ENCODE measurements at regions not wholly inside any gene's neighbourhood (a gene's known extent, or its start where the extent isn't known, plus 50 kb on each side); places are given as distances from the start of the nearest gene placed in this dataset.
"Not testable (repeated sequence)": the region's sequence is repeated elsewhere in the genome, so short reads cannot be mapped to it uniquely, and the experiment has no call there.

DNA sequence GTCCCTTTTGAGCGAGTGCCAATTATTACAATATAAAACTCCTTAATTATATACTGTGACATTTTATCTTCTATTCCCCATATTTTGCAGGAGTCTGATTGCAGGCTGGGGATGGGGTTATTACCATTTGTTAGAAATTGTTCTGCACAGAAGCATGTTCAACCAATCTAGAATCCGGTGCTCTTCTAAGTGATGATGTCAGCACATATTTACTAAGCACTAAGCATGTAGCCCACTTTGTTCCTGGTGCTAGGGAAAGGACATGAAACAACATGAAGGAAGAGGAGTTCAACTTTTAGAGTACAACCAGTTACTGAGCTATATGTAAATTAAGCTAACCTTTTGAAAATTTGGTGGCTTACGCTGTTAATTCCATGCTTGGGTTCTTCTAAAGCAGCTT, 52.8 kb upstream of the IL1RAPL2 start:
- intact Hi-C loops (cut with micrococcal nuclease) = no loop called here
- Mint-ChIP-seq H3K4me3 (no peak overlapping the region), H3K27ac (no peak overlapping the region), H3K27me3 (ENCODE audit: low read depth) (no peaks in the 10 kb centered on the region), H3K9me3 (no peaks in the 10 kb centered on the region), H3K36me3 (ENCODE audit: low read depth) (no peaks in the 10 kb centered on the region), H3K4me1 (ENCODE audit: low read depth) (no peaks in the 10 kb centered on the region)
- DNase-seq = no peak
- CTCF ChIA-PET = no interaction called here

DNA sequence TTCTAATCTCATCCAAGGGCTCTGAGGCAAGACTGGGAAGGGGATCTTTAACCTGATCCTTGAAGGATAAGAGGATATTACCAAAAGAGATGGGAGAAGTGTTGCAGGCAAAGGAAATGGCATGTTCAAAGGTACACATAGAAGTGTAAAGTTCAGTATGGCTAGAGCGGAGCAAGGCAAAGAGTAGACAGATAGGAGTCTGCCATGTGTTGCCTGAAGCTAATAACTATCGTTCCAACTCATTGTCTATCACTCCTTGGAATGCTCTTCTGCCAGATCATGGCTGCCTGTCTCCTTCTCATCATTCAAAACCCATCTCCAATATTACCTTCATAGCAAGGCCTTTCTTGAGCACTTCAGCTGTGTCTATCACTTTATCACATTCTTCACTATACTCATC, 55.2 kb upstream of the IL1RAPL2 start:
- Mint-ChIP-seq H3K9me3 (no peaks in the 10 kb centered on the region), H3K4me1 (ENCODE audit: low read depth) (no peaks in the 10 kb centered on the region), H3K4me3 (no peak overlapping the region), H3K27me3 (ENCODE audit: low read depth) (no peaks in the 10 kb centered on the region), H3K27ac (no peak overlapping the region), H3K36me3 (ENCODE audit: low read depth) (no peaks in the 10 kb centered on the region)
- DNase-seq = no peak
- CTCF ChIA-PET = no interaction called here
- intact Hi-C loops (cut with micrococcal nuclease) = no loop called here

- Mint-ChIP-seq H3K4me3 (no peak overlapping the region), H3K36me3 (ENCODE audit: low read depth) (no peaks in the 10 kb centered on the region), H3K4me1 (ENCODE audit: low read depth) (no peaks in the 10 kb centered on the region), H3K27ac (no peak overlapping the region), H3K27me3 (ENCODE audit: low read depth) (no peaks in the 10 kb centered on the region), H3K9me3 (no peaks in the 10 kb centered on the region)
- CTCF ChIA-PET = no interaction called here
- intact Hi-C loops (cut with micrococcal nuclease) = no loop called here
- no peak for DNase-seq
Observed at GRCh38 chrX:104502460-104502859, 63.5 kb upstream of the IL1RAPL2 start.

- no peaks in the 10 kb centered on the region for H3K4me1 Mint-ChIP-seq (ENCODE audit: low read depth)
- intact Hi-C loops (cut with micrococcal nuclease) = loop anchor here (10.0 kb wide), 1 partner anchor 436 kb away; no protein-coding TSS in a partner anchor
- H3K4me3 Mint-ChIP-seq = no peak overlapping the region
- no peaks in the 10 kb centered on the region for H3K27me3 Mint-ChIP-seq (ENCODE audit: low read depth)
- H3K27ac Mint-ChIP-seq = no peak overlapping the region
- H3K36me3 Mint-ChIP-seq (ENCODE audit: low read depth) = no peaks in the 10 kb centered on the region
- H3K9me3 Mint-ChIP-seq = no peaks in the 10 kb centered on the region
- CTCF ChIA-PET = no interaction called here
- no peak for DNase-seq
Observed at GRCh38 chrX:104488811-104489210, 77.2 kb upstream of the IL1RAPL2 start.

DNA sequence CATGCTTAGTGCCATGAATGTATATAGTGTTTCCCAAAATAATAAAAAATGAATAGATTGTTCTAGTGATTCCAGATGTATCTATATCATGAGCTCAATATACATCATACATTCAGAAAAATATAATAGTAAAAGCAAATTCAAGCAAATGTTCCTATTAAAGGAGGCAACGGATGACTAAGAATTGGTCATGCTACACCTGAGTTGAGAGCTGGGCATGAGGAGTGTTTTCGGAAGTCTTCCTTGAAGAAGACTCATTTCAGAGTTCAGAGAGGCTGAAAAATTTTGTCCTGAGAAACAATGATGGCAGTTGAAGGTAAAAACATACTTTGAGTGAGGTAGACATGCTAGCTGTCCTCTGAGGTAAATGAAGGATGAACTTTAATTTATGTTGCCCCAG, 79.3 kb upstream of the IL1RAPL2 start:
- H3K9me3 Mint-ChIP-seq = no peaks in the 10 kb centered on the region
- intact Hi-C loops (cut with micrococcal nuclease) = loop anchor here (10.0 kb wide), 1 partner anchor 438 kb away; no protein-coding TSS in a partner anchor
- no peaks in the 10 kb centered on the region for H3K27me3 Mint-ChIP-seq (ENCODE audit: low read depth)
- no peak overlapping the region for H3K27ac Mint-ChIP-seq
- H3K36me3 Mint-ChIP-seq (ENCODE audit: low read depth) = no peaks in the 10 kb centered on the region
- CTCF ChIA-PET = no interaction called here
- DNase-seq = no peak
- H3K4me1 Mint-ChIP-seq (ENCODE audit: low read depth) = no peaks in the 10 kb centered on the region
- H3K4me3 Mint-ChIP-seq = no peak overlapping the region

GRCh38 chrX:104482757-104483156, 83.2 kb upstream of the IL1RAPL2 start:
- CTCF ChIA-PET = no interaction called here
- Mint-ChIP-seq H3K27me3 (ENCODE audit: low read depth) (peaks cover 2% of the 10 kb centered on the region), H3K9me3 (no peaks in the 10 kb centered on the region), H3K4me1 (ENCODE audit: low read depth) (no peaks in the 10 kb centered on the region), H3K27ac (no peak overlapping the region), H3K4me3 (no peak overlapping the region), H3K36me3 (ENCODE audit: low read depth) (no peaks in the 10 kb centered on the region)
- intact Hi-C loops (cut with micrococcal nuclease) = loop anchor here (5.0 to 10.0 kb wide), 2 partner anchors 442 to 710 kb away; no protein-coding TSS in a partner anchor
- no peak for DNase-seq

DNA sequence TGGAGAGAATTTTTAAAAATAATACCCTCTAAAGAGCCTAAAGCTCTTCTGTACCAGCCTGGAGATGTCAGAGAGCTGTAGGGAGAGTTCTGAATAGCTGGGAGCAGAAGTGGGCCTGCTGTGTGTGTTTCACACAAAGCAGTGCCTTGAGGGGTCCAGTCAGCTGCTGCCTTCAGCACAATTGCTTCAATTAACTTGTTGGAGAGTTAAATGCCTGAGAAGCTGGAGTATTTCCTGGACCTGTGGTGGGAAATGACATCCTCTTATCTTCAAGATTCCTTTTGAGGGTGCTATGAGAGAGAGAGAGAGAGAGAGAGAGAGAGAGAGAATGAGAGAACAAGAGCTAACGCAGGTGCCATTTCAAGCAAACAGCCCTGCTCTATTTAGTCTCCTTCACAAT, 96.2 kb upstream of the IL1RAPL2 start:
- H3K9me3 Mint-ChIP-seq = peaks cover 3% of the 10 kb centered on the region
- no peak overlapping the region for H3K27ac Mint-ChIP-seq
- H3K36me3 Mint-ChIP-seq (ENCODE audit: low read depth) = no peaks in the 10 kb centered on the region
- H3K27me3 Mint-ChIP-seq (ENCODE audit: low read depth) = peaks cover under 1% of the 10 kb centered on the region
- no peak for DNase-seq
- CTCF ChIA-PET = no interaction called here
- H3K4me1 Mint-ChIP-seq (ENCODE audit: low read depth) = no peaks in the 10 kb centered on the region
- no peak overlapping the region for H3K4me3 Mint-ChIP-seq
- intact Hi-C loops (cut with micrococcal nuclease) = no loop called here

DNA sequence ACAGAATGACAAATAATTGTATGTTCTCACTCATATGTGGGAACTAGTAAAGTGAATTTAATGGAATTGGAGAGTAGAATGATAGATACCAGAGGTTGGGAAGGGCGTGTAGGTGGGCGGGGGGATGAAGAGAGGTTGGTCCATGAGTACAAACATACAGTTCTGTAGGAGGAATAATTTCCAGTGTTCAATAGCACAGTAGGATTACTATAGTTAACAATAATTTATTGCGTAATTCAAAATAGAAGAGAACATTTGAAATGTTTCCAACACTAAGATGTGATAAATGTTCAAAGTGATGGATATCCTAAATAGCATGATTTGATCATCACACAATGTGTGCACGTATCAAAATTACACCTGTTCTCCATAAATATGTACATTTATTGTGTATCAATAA, 106.2 kb upstream of the IL1RAPL2 start:
- Mint-ChIP-seq H3K27ac (no peak overlapping the region), H3K9me3 (no peaks in the 10 kb centered on the region), H3K4me1 (ENCODE audit: low read depth) (no peaks in the 10 kb centered on the region), H3K27me3 (ENCODE audit: low read depth) (no peaks in the 10 kb centered on the region), H3K4me3 (no peak overlapping the region), H3K36me3 (ENCODE audit: low read depth) (no peaks in the 10 kb centered on the region)
- CTCF ChIA-PET = no interaction called here
- intact Hi-C loops (cut with micrococcal nuclease) = no loop called here
- DNase-seq = no peak

GRCh38 chrX:104457130-104457529, 108.9 kb upstream of the IL1RAPL2 start:
- DNase-seq; H3K4me3 Mint-ChIP-seq; H3K27me3 Mint-ChIP-seq (ENCODE audit: low read depth); H3K36me3 Mint-ChIP-seq (ENCODE audit: low read depth); H3K4me1 Mint-ChIP-seq (ENCODE audit: low read depth); CTCF ChIA-PET; H3K27ac Mint-ChIP-seq; intact Hi-C loops (cut with micrococcal nuclease); H3K9me3 Mint-ChIP-seq: not testable (repeated sequence)

DNA sequence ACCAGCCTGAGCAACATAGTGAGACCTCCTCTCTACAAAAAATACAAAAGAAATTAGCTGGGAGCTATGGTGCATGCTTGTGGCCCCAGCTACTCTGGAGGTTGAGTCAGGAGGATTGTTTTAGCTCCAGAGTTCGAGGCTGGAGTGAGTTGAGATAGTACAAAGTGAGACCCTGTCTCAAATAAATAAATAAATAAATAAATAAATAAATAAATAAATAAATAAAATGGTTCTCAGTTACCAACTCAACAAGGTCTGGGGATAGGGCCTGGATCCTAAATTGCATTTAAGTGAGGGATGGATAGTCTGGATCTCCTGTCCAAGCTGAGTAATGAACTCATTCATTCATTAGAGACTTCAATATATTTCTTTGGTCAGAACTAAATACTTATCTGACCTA, 115.7 kb upstream of the IL1RAPL2 start:
- no peaks in the 10 kb centered on the region for H3K9me3 Mint-ChIP-seq
- no peak for DNase-seq
- no peaks in the 10 kb centered on the region for H3K4me1 Mint-ChIP-seq (ENCODE audit: low read depth)
- intact Hi-C loops (cut with micrococcal nuclease) = no loop called here
- no peak overlapping the region for H3K4me3 Mint-ChIP-seq
- H3K36me3 Mint-ChIP-seq (ENCODE audit: low read depth) = no peaks in the 10 kb centered on the region
- CTCF ChIA-PET = no interaction called here
- H3K27me3 Mint-ChIP-seq (ENCODE audit: low read depth) = no peaks in the 10 kb centered on the region
- H3K27ac Mint-ChIP-seq = no peak overlapping the region

DNA sequence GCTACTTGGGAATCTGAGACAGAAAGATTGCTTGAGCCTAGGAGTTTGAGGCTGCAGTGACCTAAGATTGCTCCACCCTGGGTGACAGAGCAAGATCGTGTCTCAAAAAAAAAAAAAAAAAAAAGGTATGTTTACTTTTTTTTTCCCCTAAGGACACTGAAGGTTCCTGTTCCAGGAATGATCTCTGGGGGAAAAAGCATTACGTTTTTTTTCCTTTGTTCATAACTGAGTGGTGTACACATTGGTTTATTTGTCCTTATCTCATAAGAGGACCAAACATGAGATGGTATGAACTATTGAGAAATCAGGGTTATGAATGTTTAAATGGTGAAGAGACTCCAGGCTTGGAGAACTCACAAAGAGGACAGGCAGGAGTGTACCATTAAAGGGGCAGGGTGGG, 120.4 kb upstream of the IL1RAPL2 start:
- DNase-seq = no peak
- Mint-ChIP-seq H3K4me3 (no peak overlapping the region), H3K27me3 (ENCODE audit: low read depth) (no peaks in the 10 kb centered on the region), H3K27ac (no peak overlapping the region), H3K4me1 (ENCODE audit: low read depth) (no peaks in the 10 kb centered on the region), H3K9me3 (no peaks in the 10 kb centered on the region), H3K36me3 (ENCODE audit: low read depth) (no peaks in the 10 kb centered on the region)
- CTCF ChIA-PET = no interaction called here
- intact Hi-C loops (cut with micrococcal nuclease) = no loop called here

DNA sequence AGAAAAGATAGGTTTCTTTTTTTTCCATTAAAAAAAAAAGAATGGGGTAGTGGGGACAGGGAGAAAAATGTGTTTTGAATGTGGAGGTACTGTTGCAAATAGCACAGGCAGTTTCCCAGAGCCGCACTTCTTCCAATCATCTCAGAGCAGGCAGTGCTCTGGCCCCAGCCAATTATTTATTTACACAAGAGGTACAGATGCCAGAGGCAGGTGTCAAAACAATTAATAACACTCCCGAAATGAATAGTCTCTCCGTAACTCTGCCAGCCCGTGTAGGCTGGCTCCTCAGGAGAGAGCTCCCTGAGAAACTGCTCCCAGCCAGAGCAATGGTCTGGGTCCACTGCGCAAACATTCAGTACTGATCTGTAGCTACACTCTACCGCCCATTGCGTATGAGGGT, 130.8 kb upstream of the IL1RAPL2 start:
- intact Hi-C loops (cut with micrococcal nuclease) = no loop called here
- no peak overlapping the region for H3K27ac Mint-ChIP-seq
- H3K9me3 Mint-ChIP-seq = no peaks in the 10 kb centered on the region
- CTCF ChIA-PET = no interaction called here
- no peak overlapping the region for H3K4me3 Mint-ChIP-seq
- peaks cover 3% of the 10 kb centered on the region for H3K27me3 Mint-ChIP-seq (ENCODE audit: low read depth)
- H3K4me1 Mint-ChIP-seq (ENCODE audit: low read depth) = no peaks in the 10 kb centered on the region
- no peak for DNase-seq
- H3K36me3 Mint-ChIP-seq (ENCODE audit: low read depth) = no peaks in the 10 kb centered on the region

DNA sequence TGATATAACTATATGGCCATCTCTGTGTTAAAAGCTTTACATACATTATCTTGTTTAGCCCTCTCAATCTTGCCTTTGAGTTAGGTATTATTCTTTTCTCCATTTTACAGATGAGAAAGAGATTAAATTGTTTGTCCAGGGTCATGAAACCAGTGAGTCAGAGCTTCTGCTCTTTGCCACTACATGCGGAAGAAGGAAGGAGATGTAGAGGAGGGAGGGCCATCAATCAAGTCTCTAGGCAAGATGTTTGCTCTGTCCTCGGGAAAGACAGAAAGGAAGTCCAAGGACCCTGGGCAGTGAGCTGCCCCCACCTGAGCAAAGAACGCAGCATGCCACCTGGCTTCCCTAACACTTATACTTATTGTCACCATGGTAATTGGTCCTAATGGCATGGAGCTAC, 133.7 kb upstream of the IL1RAPL2 start:
- no peaks in the 10 kb centered on the region for H3K9me3 Mint-ChIP-seq
- no peaks in the 10 kb centered on the region for H3K4me1 Mint-ChIP-seq (ENCODE audit: low read depth)
- CTCF ChIA-PET = no interaction called here
- intact Hi-C loops (cut with micrococcal nuclease) = no loop called here
- H3K4me3 Mint-ChIP-seq = no peak overlapping the region
- H3K27me3 Mint-ChIP-seq (ENCODE audit: low read depth) = peaks cover 3% of the 10 kb centered on the region
- no peak overlapping the region for H3K27ac Mint-ChIP-seq
- no peaks in the 10 kb centered on the region for H3K36me3 Mint-ChIP-seq (ENCODE audit: low read depth)
- no peak for DNase-seq

GRCh38 chrX:104430742-104431119, 135.3 kb upstream of the IL1RAPL2 start:
- CTCF ChIA-PET = no interaction called here
- intact Hi-C loops (cut with micrococcal nuclease) = no loop called here
- Mint-ChIP-seq H3K4me3 (no peak overlapping the region), H3K27ac (no peak overlapping the region), H3K27me3 (ENCODE audit: low read depth) (peaks cover 3% of the 10 kb centered on the region), H3K4me1 (ENCODE audit: low read depth) (no peaks in the 10 kb centered on the region), H3K9me3 (no peaks in the 10 kb centered on the region), H3K36me3 (ENCODE audit: low read depth) (no peaks in the 10 kb centered on the region)
- no peak for DNase-seq

Data from activated naive CD4-positive, alpha-beta T cell treated with anti-CD3 and anti-CD28 coated beads for 36 hours (primary cell).